HG02840 (cell line): ENCODE measurements at regions not wholly inside any gene's neighbourhood (a gene's known extent, or its start where the extent isn't known, plus 50 kb on each side); places are given as distances from the start of the nearest gene placed in this dataset.

Experiments
- ATAC-seq: cut with Tn5 transposase; IDR thresholded peaks from one replicate; pipeline ENCODE4 v1.9.1; 2021; ENCODE audit warnings: mild to moderate bottlenecking, moderate library complexity, moderate number of reproducible peaks; ENCODE audit not compliant: unreplicated experiment, low FRiP score

DNA sequence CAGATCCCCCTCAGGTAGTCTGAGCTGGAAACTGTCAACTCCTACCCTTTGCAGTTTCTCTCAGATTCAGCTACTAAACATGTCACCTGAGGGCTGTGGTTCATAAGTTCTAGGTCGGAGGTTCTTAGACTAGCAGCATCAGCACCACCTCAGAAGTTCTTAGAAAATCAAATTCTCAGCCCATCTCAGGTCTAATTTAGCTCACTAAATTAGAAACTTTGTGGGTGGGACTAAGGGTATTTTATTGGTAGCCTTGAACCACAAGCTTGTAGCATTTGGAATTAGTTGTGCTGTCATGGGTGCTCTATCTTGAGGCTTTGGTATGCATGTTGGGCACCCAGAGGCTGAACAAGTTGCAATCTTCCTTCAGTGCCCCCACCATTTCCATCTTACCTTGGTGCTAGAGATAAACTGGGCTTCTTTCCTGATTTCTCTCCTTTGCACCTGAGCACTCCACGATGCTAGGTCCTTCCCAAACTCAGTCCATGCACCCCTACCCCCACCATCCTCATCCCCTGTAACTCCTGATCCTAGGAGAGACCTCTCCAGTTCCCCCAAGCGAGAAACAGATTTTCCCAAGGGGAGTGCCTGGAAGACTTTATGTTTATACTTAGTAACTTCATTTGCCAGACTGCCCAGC is 54.2 kb downstream of the S1PR1 start:
- ATAC-seq: no peak

DNA sequence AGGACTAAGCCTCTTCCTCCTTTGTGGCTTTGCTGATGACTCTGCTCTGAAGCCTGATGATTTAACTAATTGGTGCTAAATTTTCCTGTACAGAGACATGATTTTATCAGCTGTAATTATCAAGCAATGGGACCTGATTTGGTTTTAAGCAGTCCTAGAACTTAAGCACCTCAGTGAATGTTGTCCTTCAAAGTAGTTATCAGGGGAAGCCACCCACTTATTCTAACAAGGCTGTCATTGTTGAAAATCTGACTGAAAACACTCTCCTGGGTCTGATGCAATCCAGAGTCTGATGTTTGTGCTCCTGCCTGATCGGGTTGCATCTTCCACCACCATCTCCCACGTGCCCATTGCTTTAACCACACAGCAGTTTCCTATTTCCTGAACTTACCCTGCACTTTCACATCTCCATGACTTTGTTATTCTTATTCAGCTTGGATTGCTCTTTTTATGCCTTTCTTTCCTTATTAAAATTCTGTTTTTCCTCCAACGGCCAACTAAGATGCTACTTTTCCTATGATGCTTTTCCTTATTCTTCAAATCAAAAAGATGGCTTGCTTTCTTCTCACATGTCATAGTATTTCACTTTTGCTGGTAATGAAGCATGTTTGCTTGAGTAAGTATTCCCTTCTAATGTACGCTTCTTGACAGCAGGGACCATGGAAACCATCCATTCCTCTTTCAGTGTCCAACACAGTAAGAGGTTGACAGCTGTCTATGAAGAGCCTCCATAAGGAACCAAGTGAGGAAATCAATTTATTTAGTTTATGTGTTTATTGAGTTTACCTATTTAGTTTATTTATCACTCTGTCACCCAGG is 55.0 kb downstream of the S1PR1 start:
- ATAC-seq: no peak

DNA sequence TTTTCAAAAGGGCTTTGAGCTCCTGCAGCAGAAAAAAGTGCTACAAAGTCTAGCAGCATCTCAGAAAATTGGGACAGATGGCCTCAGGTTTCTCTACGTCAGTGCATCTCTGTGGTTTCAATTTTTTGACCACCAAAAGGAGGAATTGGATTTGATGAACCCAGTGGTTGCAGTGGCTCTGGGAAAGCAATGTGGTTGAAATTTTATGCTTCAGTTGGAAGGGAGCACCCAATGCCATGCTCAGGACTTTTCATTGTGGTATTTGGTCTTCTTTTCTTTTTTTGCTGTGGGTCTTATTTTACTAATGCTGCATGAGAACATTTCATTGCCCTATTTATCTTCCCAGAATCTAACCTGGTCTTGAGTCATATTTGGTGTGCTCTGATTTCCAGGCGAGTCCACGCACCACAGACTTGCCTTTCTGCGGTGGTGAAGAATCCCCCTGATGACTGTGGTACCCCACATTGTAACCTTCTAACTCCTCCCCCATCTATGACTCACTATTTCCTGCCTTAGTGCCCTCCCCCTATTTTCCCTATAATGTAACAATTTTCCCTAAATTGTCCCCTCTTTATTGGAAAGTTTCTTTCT is 56.7 kb downstream of the S1PR1 start:
- ATAC-seq: peak; percentile 49

DNA sequence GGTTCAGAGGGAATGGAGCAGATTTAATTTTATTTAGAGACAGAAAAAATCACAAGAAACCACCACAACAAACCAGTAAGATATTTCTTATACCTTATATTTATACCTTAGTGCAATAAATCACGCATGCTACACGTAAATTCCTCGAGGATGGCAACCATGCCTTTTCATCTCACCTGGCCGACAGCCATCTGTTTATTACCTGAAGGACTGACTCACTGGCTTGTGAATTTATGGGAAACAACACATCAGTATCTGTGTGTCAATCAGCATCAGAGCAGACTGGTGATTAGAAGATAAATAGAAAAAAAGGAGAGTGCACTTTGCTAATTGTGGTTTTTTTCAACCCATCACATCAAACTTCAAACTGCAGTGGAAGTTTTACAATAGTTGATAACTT is 58.4 kb downstream of the S1PR1 start:
- no peak for ATAC-seq

DNA sequence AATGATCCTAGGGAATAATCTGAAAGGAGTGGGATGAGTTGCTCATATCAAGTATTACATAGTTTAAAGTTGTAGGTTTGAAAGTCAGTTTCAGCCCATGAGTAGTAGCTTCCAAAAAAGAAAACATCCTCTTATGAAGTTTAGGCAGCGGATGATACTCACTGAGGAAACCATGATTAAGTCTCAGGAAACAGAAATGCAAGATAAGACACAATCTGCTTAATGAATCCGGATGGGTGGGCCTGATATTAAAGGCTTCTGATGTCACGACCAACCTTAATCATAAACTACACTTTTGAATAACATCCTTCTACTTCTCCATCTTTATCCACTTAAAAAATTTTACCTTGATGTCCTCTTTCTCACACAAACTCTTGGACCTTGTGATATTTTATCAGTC is 61.8 kb downstream of the S1PR1 start:
- no peak for ATAC-seq

DNA sequence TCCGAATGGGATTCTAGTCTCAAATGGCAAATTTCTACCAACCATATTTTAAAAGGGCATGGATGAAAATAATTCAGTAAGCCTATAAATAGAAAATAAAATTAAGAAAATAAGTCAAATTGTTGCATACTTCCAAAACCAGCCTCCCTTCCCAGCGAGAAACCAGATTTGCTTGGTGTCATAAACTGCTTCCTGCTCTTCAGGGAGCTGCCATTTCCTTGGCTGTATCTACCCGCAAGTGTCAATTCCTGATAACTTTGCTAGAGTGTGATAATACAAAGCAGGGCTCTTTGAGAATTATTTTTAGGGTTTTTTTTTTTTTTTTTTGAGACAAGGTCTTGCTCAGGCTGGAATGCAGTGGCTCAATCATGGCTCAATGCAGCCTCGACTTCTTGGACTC is 62.3 kb downstream of the S1PR1 start:
- ATAC-seq: no peak

DNA sequence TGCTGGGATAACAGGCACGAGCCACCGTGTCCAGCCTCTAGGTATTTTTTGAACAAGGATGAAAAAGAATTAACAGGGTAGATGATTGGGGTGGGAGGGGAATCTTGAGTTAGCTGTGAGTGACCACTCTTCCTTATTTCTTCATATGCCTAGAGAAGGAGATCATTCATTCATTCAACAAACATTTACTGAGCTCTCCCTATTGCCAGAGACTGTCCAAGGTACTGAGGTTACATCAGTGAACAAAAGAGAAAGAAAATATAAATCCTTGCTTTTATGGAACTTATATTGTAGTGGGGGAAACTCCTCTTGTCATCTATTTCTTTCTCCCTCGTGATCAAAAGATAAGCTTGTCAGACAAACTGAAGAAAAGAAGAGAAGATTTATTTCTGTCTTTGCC is 62.9 kb downstream of the S1PR1 start:
- no peak for ATAC-seq

DNA sequence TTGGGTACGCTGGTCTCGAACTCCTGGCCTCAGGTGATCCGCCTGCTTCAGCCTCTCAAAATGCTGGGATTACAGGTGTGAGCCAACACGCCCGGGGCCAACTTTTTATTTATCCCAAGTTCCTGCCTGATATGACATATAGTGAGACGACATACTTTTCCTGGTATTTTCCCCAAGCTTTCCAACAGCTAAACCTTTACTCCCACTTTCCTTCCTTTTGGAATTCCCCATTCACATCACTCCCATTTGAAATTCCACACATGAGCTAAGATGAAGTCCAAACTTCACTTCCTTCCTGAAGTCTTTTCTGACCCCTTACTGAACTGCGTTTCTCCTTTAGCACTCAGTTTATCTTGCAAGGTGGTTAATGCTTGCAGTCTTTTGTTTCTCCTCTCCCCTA is 64.1 kb downstream of the S1PR1 start:
- ATAC-seq: no peak

DNA sequence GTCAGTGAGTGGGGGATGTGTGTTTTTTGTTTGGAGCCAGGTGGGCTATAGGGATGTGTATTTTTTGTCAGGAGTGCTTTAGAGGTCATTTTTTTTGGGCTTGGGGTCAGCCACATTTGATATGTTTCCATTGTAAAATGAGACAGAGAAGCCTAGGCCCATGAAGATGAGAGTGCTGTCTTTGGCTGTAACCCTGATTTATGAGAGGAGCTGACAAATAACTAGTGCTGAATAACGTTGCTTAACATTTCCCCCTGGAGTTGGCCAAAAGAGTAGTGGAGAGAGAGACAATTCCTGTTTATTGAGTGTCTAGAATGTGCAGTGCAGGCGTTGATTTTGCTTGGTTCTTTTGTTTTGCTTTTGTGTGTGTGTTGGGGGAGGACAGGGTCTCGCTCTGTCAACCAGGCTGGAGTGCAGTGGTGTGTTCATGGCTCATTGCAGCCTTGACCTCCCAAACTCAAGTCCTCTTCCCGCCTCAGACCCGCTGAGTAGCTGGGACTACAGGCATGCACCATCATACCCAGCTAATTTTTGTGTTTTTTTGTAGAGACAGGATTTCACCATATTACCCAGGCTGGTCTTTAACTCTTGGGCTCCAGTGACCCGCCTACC is 64.7 kb downstream of the S1PR1 start:
- no peak for ATAC-seq

DNA sequence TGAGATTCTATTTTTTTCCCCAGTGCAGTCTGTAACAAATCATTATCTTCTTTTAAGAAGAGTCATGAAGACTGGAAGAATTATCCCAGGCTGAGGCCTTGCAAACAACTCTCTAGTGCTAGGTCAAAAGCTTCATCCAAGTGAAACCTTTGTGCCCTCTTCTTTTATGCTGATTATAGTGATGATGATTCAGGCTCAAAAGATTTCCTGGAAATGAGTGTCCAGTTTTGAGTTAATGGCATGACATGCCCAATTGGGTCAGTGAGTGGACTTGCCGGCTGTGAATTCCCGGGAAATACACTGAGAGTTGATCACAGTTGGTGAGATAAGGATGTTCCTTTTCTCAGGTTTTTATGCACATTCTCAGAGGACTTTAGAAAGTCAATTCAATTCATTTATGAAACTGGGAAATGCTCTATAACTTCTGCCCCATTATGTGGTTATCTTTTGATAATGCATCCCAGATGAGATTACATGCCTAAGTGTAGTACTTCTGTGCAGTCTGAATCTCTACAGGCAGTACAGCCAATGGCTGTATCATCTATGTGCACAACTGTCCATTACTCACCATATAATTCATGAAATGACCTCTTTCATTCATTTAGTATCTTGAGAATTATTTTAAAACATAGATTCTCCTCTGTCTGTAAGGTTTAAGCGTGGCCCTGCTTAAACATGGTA is 66.2 kb downstream of the S1PR1 start:
- ATAC-seq: no peak

DNA sequence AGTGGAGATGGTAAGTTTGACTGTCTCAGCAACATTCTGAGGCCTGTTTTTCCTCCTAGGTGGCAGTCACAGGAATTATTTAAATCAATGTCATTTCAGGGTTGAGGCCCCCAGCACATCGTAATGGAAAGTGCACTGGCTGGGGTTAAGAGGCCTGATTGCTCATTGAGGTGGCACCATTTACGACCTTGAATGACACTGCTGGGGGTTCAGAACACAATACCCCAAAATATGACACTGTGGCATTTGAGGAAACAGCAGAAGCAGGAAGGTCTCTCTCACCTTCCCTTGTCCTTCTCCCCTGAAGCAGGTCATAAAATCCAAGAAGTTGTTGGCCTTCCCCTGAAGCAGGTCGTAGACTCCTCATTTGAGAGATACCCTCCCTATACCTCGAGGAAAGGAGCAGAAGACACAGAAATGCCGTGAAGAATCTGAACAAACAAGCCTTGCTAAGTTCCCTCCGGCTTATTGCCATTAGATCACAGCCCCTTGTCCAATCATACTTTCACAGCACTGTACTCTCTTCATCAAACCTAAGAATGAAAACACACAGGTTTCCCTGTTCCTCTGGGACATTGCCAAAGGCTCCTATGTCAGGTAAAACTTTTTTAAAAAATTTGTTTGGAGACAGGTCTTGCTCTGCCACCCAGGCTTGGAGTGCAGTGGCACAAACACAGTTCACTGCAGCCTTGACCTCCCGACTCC is 71.3 kb downstream of the S1PR1 start:
- no peak for ATAC-seq

DNA sequence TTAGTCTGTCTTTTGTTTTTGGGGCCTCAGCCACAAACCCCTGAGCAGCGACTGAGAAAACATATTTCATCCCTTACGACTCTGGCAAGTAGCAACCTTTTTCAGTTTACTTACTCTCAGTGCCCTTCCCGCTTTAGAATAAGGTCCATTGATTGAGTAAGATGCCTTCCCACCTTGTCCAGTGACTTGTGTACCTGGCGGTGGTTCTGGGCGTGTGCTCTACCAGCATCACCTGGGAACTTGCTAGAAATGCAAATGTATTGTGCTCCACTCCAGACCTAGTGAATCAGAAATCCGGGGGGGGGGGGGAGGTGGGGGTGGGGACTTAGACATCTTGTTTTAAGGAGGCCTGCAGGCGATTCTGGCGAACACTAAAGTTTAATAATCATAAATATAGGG is 72.1 kb downstream of the S1PR1 start:
- ATAC-seq: no peak

DNA sequence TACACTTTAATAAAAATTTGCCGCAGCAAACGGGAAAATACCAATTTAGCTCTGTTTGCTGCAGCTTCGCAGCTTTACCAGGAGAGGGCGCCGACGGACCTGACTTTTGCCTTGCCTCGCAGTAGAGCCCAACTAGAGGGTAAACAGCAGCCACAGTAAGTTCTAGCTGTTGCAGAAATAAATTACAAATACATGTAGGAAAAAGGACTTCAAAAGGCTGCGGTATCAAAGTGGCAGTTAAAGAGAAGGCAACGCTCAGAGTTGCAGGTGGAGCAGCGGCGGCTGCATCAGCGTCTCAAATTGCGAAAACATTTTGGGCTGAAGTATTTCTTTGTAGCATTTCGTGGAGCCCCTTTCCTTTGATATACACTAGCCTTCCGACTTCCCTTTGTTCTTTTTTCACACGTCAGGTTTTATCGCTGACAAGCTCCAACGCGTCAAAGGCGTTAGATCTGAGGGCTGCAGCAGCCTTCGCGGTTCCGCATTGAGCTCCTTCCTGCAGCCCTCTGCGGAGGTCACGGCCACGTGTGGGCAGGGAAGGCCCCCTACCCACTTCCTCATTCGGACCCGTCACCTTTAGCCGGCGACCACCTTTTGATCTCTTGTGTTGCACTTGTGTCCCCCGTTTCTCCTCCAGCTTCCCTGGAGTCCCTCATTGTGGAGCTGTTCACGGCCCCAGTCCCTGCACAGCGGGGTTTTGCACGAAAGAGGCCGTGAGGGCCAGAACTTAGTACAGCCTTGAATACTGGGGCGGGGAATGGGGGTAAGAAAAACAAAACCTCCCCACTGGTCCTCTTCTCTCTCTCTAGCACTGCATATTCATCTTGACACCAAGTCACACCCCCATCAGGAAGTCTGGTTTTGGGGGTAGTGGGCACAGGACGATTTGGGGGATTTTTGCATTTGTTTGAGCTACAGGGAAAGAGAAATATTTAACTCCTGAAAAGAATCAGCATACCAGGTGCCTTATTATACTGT is 72.8 kb downstream of the S1PR1 start:
- ATAC-seq: peak; percentile 45

DNA sequence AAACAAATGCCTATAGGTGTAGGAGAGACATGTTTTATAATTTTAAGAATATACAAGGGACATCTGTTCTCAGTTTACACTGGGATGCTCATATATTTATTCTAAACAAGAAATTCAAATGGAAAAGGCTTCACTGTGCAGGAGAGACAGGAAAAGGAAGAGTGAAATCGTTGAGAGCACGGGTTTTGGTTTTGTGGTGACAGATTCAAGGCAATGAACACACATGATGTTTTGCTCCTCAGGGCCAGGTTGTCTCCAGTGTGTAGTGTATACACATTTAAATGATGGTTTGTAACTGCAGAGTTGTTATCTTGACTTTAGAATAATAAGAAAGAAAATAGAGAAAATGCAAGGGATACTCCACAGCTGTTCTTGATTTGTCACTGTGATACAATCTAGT is 73.7 kb downstream of the S1PR1 start:
- no peak for ATAC-seq

DNA sequence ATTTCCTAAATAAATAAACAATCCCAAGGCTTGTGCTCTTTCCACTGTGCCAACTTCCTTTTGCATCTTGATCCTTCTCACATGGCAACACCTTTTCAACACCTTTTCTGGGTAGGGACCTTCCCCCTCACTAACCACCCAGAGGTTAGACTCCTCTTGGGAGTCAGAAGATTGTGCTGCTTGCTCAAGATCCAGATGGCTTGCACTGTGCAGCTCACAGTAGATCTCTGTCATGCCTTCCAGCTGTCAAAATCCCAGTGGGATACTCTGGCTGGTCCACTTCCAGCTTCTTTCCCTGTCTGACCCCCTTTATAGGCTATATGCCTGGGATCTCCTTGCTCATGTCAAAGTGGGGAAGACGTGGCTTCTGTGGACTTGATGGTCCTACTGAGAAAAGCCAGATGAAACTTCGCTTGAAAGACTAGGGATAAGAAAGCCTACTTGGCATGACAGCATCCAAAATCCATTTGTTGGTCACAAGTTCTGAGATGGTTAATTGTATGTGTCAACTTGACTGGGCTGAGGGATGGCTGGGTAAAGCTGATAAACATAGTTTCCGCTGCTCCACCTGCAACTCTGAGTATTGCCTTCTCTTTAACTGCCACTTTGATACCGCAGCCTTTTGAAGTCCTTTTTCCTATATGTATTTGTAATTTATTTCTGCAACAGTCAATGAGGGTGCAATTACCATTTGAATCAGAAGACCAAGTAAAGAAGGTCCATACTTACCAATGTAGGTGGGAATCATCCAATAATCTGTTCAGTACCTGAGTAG is 74.5 kb downstream of the S1PR1 start:
- ATAC-seq: no peak

DNA sequence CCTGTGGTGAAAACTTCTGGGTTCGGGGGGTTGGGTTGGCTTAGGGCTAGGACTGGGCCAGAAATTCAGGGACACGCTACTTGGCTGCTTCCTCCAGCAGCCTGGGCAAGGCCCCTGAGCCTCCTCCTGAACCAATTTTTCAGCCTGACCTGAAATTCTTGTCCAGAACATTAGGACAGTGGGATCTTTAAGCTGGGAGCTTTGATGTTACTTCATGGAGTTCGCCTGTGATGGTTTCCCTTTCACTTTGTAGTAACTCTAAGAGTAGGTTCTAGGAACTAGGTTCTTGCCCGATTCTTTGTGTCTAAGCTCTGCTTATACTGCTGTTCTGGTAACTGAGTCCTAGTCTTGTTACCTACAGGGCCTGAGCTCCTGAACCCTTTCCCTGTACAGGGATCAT is 75.3 kb downstream of the S1PR1 start:
- no peak for ATAC-seq

DNA sequence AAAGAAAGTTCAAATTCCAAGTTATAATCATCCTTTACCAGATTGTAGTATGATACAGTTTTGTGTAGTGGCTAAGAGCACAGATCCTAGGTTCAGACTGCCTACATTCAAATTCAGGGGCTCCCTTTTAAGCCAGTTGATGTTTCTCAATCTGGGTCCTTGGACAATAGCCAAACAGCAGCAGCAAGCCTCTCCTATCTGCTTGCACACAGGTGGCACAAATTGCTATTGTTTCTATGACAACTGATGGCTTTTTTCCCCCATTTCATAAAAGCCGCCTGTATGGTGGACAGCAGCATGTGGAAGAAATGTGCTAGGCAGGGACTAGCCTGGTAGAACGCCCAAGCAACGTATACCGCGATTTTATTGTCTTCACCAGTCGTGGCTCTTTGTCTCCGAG is 76.5 kb downstream of the S1PR1 start:
- no peak for ATAC-seq

DNA sequence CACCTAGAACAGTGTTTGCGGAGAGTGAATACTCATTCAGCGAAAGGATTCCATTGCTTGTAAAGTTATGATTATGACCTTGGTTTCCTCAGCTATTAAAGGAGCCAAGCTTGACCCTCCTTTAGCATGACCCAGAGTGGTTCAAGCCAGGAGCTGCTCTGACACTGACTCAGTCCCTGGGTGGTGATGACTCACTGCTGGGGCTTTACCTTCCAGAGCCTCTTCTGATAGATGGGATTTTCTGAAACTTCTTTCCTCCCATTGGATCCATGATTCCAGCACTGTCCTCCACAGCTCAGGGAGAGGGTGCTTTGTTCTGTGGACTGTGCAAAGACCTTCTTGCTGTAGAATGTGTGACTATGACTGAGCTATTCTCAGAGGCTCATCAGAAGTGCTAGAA is 77.4 kb downstream of the S1PR1 start:
- peak; percentile 34 for ATAC-seq
